HEK293T (cell line): ENCODE measurements at regions not wholly inside any gene's neighbourhood (a gene's known extent, or its start where the extent isn't known, plus 50 kb on each side); places are given as distances from the start of the nearest gene placed in this dataset.

Experiments used
- CTCF ChIA-PET: fragments of 350-600 bp; formaldehyde crosslinking; extraction: SDS; loops from one replicate; lab custom pipeline; 2021; ENCODE audit warnings: antibody characterized with exemption, inconsistent platforms; lab: Yijun Ruan, JAX
- POLR2A ChIA-PET: fragments of 350-600 bp; formaldehyde crosslinking; extraction: SDS; loops from one replicate; lab custom pipeline; 2020; ENCODE audit warnings: antibody characterized with exemption, inconsistent platforms; lab: Yijun Ruan, JAX
- DNase-seq: peaks from one replicate; pipeline ENCODE4 v3.0.0; 2012; ENCODE audit warnings: mixed read lengths; ENCODE audit errors: extremely low spot score
- ARNT ChIP-seq: fragments of 450-650 bp; IDR thresholded peaks from 2 replicates; pipeline ENCODE4 v1.6.1; 2017; ENCODE audit warnings: mild to moderate bottlenecking
- BHLHE40 ChIP-seq: fragments of 450-650 bp; IDR thresholded peaks from 2 replicates; pipeline ENCODE4 v1.6.1; 2016; ENCODE audit warnings: mild to moderate bottlenecking, moderate library complexity, borderline replicate concordance
- CTBP1 ChIP-seq: fragments of 450-650 bp; IDR thresholded peaks from 2 replicates; pipeline ENCODE4 v1.6.1; 2016; ENCODE audit warnings: borderline replicate concordance
- ELF4 ChIP-seq: fragments of 450-650 bp; IDR thresholded peaks from 2 replicates; pipeline ENCODE4 v1.6.1; 2017; ENCODE audit warnings: antibody characterized with exemption
- FOXA1 ChIP-seq: fragments of 450-650 bp; IDR thresholded peaks from 2 replicates; pipeline ENCODE4 v1.6.1; 2016; ENCODE audit warnings: mild to moderate bottlenecking
- FOXK2 ChIP-seq: fragments of 450-650 bp; IDR thresholded peaks from 2 replicates; pipeline ENCODE4 v1.6.1; 2016; ENCODE audit warnings: mild to moderate bottlenecking
- FOXM1 ChIP-seq: fragments of 450-650 bp; IDR thresholded peaks from 2 replicates; pipeline ENCODE4 v1.6.1; 2017; ENCODE audit warnings: mild to moderate bottlenecking, borderline replicate concordance
- HDGF ChIP-seq: fragments of 450-650 bp; IDR thresholded peaks from 2 replicates; pipeline ENCODE4 v1.6.1; 2017; ENCODE audit warnings: antibody characterized with exemption, borderline replicate concordance
- L3MBTL2 ChIP-seq: fragments of 450-650 bp; conservative IDR thresholded peaks from 2 replicates; pipeline ENCODE4 v1.6.1; 2016; ENCODE audit warnings: mild to moderate bottlenecking
- LEF1 ChIP-seq: fragments of 450-650 bp; IDR thresholded peaks from 2 replicates; pipeline ENCODE4 v1.6.1; 2017; ENCODE audit warnings: mild to moderate bottlenecking, borderline replicate concordance
- NFRKB ChIP-seq: fragments of 450-650 bp; IDR thresholded peaks from 2 replicates; pipeline ENCODE4 v1.6.1; 2016; ENCODE audit warnings: mild to moderate bottlenecking, moderate library complexity
- SP1 ChIP-seq: fragments of 450-650 bp; IDR thresholded peaks from 2 replicates; pipeline ENCODE4 v1.6.1; 2017
- SUZ12 ChIP-seq: fragments of 450-650 bp; IDR thresholded peaks from 2 replicates; pipeline ENCODE4 v1.6.1; 2016; ENCODE audit warnings: mild to moderate bottlenecking
- TARDBP ChIP-seq: fragments of 450-650 bp; IDR thresholded peaks from 2 replicates; pipeline ENCODE4 v1.6.1; 2016
- ZNF384 ChIP-seq: fragments of 450-650 bp; IDR thresholded peaks from 2 replicates; pipeline ENCODE4 v1.6.1; 2016
- TF ChIP-seq, protein P1 (sequence below): fragments of 450-650 bp; IDR thresholded peaks from 2 replicates; pipeline ENCODE4 v1.6.1; 2016

DNA sequence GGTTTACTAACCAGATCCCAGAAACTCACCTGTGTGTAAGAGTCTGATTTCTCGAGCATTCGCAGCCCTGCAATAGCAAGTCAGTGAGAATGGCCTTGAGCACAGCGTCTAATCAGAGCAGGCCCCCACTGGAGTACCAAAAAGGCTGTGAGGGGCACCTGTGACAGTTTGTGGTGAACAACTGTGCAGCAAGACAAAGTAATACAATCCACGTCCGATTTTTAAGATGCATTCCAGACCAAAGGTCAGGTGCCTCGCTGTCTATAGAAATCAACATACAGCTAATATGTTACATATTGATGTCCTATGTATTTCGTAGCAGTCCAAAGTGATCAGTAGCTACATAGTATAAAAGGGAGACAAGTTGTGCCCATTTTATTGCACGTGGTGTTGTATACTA is 55.7 kb upstream of the BOD1 start:
- no peak for DNase-seq
- ChIA-PET CTCF (interaction anchor here (1.1 kb wide), 1 partner anchor 42 kb away, joined by 3 read pairs; no protein-coding TSS in a partner anchor), POLR2A (no interaction called here)
- TF ChIP-seq ZNF384 (no peak), TARDBP (no peak), LEF1 (no peak), HDGF (no peak), ELF4 (no peak), FOXK2 (no peak), CTBP1 (no peak), ARNT (no peak), NFRKB (no peak)
- TF ChIP-seq, protein P1, sequence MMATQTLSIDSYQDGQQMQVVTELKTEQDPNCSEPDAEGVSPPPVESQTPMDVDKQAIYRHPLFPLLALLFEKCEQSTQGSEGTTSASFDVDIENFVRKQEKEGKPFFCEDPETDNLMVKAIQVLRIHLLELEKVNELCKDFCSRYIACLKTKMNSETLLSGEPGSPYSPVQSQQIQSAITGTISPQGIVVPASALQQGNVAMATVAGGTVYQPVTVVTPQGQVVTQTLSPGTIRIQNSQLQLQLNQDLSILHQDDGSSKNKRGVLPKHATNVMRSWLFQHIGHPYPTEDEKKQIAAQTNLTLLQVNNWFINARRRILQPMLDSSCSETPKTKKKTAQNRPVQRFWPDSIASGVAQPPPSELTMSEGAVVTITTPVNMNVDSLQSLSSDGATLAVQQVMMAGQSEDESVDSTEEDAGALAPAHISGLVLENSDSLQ, result no peak

DNA sequence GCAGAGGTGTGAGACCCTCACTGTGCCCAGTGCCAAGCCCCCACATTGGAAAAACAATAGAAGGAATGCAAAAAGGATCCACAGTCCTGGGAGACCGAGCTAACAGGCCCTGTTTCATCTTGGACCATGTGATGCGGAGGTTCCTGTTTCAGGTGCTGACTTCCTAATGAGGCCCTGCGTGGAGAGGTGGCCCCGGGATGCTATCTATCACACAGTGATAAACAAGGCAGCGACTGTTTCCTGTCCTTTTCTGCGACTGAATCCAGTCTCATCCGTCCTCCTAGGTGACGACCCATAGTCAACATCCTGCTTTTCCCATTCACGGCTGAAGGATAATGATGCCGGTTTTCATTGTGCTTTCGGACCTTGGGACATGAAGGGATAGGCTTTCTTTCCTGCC is 56.4 kb upstream of the BOD1 start:
- POLR2A ChIA-PET, result no interaction called here
- no peak for DNase-seq
- TF ChIP-seq ZNF384, result no peak
- TF ChIP-seq FOXM1, result no peak
- no peak for TF ChIP-seq ELF4
- TF ChIP-seq FOXK2, result no peak
- CTCF ChIA-PET, result interaction anchor here (1.1 kb wide), 1 partner anchor 43 kb away, joined by 3 read pairs; no protein-coding TSS in a partner anchor

DNA sequence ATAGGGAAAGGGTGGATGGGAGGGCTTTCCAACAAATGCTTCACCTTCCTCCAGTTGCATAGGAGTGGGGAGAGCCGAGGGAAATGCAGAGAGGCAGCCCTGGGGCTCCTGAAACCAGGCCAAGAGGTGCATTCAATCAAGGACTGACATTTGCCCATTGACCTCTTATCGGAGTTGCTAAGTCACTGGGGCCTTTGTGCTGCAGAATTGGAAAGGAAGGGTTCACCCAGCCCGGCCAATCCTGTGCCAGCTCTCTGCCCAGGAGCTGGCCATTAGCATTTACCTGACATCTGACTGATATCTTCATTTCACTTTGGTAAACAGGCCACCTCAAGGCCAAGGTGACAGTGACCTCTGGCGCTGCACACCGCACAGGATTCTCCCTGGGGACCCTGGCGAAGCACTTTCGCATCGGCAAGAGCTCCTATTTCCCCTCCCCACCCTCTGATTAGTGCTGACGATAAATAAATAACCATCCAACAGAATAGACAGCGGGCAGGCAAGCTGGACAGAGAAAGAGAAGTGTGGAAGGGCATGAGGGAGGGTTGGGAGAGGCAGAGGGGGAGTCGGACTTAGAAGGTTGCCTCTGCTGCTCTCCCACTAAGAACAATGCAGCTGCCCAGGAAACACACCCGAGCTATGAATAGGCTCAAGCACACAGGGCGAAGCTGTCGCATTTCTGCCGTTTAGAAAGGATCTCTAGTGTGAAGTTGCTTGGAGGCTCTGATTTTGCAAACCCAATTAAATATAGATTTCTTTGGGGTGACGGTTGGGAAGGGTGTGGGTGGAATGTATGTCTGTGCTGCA is 57.0 kb upstream of the BOD1 start:
- TF ChIP-seq TARDBP (no peak), FOXA1 (no peak), ZNF384 (no peak), FOXK2 (no peak), ELF4 (no peak)
- no peak for DNase-seq
- POLR2A ChIA-PET, result no interaction called here
- CTCF ChIA-PET, result no interaction called here

DNA sequence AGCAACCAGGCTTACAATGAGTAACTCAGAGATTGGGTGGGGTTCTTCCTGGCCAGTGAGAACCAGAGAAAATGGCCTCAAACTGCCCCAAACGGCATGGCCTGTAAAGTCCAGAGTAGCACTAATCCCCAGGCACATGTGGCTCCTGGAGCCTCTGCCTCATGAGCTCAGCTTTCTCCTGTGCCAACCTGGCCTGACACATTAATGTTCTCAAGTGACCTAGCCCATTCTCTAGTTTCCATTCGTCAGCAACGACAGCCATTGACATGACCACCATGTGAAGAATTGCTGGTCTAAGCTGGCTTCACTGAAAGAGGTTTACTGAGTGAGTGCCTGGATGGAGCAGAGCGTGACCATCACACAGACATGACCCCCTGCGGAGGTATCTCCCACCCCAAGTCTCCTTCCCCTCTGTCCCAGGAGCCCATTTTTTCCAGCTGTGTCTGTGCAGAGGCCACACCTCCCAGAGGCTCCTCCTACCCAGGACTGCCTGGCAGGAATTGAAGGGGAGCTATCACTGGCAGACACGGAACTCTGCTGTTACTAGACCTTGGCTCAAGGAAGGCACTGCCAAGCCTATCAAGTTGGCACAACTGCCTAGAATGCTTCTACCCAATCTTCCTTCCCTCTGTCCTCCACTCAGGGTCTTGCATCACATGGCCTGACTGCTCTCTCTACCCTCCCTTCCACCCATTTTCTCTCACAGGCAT is 59.0 kb upstream of the BOD1 start:
- TF ChIP-seq FOXM1 (no peak), FOXA1 (no peak)
- POLR2A ChIA-PET, result no interaction called here
- no peak for DNase-seq
- CTCF ChIA-PET, result no interaction called here

DNA sequence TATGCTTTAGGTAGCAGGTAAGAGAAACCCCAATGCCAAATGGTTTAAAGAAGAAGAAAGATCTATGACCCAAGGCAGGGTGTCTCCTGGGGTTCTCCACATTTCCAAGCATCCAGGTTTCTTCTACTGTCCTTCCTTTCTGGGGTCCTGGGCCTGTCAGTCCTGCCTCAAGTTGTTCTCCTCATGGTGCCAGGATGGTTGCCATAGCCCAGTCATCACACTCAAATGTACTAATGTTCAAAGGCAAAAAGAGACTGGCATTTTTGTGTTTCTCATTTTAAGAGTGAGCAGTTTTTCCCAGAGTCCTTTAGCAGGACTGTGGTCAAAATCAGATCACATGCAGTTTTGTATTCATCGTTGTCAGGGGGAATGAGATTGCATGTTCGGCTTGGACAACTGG is 59.9 kb upstream of the BOD1 start:
- POLR2A ChIA-PET, result no interaction called here
- DNase-seq, result no peak
- no peak for TF ChIP-seq CTBP1
- TF ChIP-seq, protein P1, result no peak
- no peak for TF ChIP-seq ZNF384
- CTCF ChIA-PET, result no interaction called here

DNA sequence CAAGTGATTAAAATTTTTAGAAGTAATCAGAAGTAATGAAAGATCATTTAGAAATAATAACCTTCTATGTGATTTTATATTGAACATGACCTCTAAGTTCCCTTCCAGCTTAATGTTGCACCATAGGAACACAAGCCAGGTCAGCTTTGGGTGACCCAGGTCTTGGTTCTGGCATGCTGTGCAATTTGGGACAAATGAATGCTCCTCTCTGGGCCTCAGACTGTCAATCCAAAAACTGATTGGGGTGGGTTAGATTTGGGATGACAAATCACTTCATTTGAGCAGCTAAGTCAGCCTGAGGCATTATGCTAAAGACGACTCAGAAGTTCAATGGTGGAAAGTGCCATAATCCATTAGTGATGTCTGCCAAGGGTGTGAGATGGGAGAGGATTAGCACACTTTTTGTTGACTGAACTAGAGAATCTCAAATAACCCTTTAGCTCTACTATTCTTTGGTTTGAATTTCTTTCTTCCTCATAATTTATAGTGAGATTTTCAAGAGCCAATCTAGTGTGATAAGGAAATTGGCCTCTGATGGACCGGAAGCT is 60.7 kb upstream of the BOD1 start:
- CTCF ChIA-PET, result no interaction called here
- DNase-seq, result no peak

DNA sequence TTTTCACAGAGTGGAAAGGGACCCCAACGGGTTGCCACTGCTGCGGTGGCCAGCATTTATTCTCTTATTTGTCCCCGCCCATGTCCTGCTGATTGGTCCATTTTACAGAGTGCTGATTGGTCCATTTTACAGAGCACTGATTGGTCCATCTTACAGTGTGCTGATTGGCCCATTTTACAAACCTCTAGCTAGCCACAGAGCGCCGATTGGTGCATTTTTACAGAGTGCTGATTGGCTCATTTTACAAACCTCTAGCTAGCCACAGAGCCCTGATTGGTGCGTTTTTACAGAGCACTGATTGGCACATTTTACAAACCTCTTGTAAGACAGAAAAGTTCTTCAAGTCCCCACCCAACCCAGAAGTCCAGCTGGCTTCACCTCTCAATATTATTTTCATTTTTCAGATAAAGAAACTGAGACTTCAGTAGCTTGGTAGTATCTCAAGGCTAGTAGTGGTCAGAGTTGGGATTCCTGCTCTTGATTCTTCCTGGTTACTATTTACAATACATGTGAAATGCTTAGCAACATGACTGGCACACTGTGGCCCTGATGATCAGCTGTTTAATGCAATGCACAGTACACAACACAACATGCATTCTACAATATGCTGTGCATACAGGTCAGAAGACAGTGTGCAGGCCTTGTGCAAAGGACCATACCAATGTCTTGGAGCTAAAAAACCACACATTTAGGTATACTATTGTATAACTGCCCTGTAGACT is 63.6 kb upstream of the BOD1 start:
- CTCF ChIA-PET, result no interaction called here
- TF ChIP-seq ARNT (no peak), BHLHE40 (no peak), FOXM1 (no peak), SUZ12 (no peak), ELF4 (no peak), NFRKB (no peak), L3MBTL2 (no peak), TARDBP (no peak), ZNF384 (no peak), CTBP1 (no peak), SP1 (no peak), FOXK2 (no peak), FOXA1 (no peak), LEF1 (no peak)
- TF ChIP-seq, protein P1, result no peak
- POLR2A ChIA-PET, result no interaction called here
- no peak for DNase-seq

More for the DNA sequence above, 60.7 kb upstream of the BOD1 start:
- TF ChIP-seq FOXA1, result no peak
- no peak for TF ChIP-seq ARNT
- TF ChIP-seq SUZ12, result no peak
- TF ChIP-seq ELF4, result no peak
- TF ChIP-seq L3MBTL2, result no peak
- TF ChIP-seq FOXK2, result no peak
- no peak for TF ChIP-seq BHLHE40
- no peak for TF ChIP-seq NFRKB
- TF ChIP-seq CTBP1, result no peak
- no peak for TF ChIP-seq ZNF384
- TF ChIP-seq FOXM1, result no peak
- POLR2A ChIA-PET, result no interaction called here
